ENCODE measurements at regions not wholly inside any gene's neighbourhood (a gene's known extent, or its start where the extent isn't known, plus 50 kb on each side); places are given as distances from the start of the nearest gene placed in this dataset.

- no peak for TF ChIP-seq CTCF (IDR thresholded peaks at IDR 0.05)
- TF ChIP-seq EP300 (IDR thresholded peaks at IDR 0.05): no peak
- no peak for TF ChIP-seq POLR2AphosphoS5 (IDR thresholded peaks at IDR 0.05)
Measured at GRCh38 chr13:59352600-59352999, 811.1 kb downstream of the DIAPH3 start.

All from upper lobe of left lung (tissue), 4 donors.